HG03457 (cell line): ENCODE measurements at regions not wholly inside any gene's neighbourhood (a gene's known extent, or its start where the extent isn't known, plus 50 kb on each side); places are given as distances from the start of the nearest gene placed in this dataset.
"Not testable (repeated sequence)": the region's sequence is repeated elsewhere in the genome, so short reads cannot be mapped to it uniquely, and the experiment has no call there.

Experiments used
- ATAC-seq: cut with Tn5 transposase; IDR thresholded peaks from one replicate; pipeline ENCODE4 v1.9.1; 2021; ENCODE audit warnings: moderate number of reproducible peaks; ENCODE audit not compliant: unreplicated experiment

DNA sequence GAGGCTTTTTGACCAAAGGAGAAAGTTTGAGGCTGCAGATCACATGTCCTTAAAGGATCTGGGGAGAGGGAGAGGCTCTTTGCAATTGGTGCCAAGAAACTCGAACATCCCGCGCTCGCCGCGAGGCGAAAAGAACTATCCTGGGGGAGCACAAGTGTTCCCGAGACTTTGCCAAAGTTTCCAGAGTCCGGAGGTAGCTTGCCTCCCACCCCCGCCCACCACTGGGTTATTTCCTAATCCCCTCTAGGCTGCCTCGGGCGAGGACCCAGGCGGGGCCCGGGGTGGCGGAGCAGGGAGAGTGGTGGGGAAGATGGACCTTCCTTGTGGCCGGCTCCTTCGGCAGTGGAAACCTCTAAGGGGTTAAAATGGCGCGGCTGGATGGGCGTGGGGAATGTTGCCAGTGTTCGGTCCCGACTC lies 114.5 kb downstream of the KCNRG start:
- no peak for ATAC-seq

DNA sequence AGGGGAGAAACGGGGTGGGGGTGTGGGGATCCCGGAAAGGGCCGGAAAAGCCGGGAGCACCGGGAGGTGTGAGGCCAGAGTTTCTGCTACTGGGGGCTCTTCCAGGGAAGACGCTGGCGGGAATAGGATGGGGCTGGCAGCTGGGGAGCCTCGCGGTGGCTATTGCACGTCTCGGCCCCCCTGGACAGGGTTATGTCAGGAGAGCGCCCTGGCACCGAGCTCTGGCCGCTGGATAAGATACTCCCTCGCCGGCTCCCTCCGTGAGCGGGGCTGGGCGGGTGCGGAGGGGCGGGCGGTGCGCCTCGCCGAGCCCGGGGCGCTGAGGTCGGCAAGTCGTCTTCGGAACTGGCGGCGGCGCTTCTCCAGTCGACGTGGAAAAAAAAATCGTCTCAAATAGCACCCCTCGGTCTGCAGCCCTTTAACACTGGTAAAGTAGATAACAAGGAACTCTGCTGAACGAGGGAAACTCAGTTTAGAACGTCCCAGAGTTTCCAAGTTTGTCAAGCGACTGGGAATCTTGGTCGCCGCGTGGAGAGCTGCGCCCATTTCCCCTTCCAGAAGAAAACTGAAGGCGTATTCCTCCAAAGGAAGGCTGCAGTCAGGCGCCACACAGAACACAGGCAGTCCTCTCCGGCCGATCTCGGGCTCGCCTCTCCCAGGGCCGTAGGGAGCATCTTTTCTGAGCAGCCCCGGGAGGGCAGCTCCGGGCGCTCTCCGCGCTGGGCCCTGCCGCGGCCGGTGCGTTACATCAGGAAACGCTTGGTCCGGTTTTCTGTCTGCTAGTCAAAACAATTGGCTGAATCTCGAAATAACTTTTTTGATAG lies 115.1 kb downstream of the KCNRG start:
- ATAC-seq = no peak

DNA sequence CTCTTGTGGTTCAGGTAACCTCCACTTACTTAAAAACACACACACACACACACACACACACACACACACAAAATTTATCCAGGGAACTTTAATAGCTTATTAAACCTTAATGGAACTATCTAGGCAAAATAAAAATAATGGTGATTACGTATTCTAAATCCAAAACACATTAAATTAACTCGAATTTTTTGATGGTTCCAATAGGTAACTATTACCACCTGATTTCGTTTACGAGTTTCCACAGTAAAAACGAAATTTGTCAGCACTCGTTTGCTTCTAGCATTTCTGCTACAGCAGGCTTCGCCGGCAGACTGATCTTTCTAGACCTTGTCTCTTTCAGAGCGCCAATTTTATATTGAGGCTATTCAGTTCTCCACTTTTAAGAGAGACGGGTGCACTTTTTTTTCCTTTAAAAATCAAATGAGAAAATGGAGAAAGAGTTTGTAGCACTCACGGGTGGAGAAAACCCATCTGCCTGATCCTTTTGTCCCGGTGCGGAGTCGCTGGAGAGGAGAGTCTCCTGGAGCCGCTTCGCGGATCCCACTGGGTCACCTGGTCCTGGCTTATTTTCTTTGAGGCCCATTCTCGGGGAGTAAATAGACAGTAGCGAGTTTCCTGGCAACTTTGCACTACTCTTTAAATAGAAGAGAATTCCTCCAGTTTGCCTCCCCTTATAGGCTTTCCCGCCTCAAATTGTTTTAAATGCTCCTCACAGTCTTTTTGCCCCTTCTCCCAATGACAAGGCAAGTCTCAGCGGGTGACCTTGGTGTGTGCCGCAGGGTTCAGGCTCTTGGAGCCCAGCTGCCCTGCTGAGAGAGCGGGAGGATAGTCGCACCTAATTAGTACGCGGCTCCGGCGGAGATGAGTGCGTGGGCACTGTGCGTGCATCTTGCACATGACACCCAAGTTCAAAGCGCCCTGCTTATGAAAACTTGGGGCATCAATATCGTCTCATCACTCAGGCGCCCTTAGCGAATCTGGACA lies 117.0 kb downstream of the KCNRG start:
- ATAC-seq = no peak

DNA sequence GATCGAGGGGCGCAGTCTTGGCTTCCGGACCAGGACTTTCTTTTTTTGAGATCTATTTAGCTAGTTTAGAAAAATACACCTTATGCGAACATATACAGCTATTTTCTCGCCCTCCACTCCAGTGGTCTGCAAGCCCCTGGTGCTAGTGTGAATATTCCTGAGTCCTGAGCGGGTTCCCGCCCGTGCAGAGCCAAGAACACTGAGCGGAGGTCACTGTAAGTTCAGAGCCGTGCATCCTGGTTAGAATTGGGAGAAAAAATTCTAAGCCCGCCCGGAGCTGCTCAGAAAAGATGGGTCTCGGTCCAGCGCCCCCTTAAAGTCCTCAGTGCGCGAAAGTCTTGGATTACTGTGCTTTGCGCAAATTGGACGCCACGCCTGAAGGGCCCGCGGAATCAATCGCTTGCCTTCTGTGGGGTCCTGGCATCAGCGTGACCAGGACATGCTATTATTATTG lies 117.7 kb downstream of the KCNRG start:
- no peak for ATAC-seq

DNA sequence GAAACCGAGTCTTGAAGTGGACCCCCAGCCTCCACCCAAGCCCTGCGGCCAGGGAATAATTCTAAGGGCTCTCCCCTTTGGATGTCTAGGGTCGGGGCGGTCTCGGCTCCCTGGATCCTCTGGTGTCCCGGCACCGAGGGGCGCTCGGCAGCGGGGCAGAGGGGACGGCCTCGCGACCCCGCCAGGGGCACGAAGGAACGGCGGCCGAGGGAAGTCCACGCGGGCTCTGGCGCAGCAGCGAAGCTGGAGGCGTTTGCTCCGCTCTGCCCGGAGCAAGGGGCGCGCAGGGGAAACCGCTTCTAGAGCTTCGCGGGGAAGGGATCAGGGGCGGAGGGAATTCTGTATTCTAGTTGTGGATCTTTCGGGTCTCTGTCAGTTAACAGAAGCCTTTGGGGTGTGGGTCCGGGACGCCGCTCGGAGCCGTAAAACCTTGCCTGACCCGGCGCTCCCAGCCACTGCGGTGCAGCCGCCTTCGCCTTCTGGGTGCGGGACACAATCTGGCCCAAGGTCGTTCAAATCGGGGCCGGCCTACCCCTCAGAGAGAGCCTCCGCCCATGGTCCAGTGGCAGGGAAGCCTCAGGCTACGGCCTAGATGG lies 118.2 kb downstream of the KCNRG start:
- ATAC-seq = no peak

DNA sequence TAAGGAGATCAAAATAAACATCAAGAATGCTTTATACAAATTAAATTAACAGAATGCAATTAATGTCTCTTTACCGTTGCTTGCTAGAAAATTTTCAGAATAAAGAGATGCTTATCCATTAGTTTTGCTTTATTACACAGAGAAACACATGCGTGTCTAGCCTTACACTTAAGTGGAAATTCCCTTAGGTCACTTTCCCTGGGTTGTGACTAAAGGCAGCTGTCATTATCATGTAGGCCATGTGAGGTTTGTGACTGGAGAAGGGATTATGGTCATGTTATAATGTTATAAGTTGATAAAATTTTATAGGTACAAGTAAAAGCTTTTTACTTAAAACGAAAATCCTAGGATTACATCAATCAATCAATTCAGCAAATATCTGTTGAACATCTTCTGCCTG lies 121.0 kb downstream of the KCNRG start:
- no peak for ATAC-seq

DNA sequence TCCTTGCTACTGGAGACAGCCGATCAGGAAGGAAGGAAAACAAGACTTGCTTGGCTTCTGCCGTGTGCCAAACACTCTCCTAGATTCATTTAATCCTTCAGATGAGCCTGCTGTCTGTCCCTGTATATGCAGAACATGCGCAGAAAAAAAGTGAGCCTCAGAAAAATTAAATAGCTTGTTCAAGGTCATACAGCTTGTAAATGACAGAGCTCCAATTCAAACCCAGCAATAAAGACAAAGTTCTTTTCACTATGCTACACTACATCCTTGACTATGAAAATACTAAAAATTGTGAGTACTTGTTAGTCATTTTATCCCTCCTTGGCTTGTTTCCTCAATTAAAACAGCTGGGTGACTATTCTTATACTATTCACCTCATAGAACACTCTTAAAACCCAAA lies 121.4 kb downstream of the KCNRG start:
- ATAC-seq = no peak

DNA sequence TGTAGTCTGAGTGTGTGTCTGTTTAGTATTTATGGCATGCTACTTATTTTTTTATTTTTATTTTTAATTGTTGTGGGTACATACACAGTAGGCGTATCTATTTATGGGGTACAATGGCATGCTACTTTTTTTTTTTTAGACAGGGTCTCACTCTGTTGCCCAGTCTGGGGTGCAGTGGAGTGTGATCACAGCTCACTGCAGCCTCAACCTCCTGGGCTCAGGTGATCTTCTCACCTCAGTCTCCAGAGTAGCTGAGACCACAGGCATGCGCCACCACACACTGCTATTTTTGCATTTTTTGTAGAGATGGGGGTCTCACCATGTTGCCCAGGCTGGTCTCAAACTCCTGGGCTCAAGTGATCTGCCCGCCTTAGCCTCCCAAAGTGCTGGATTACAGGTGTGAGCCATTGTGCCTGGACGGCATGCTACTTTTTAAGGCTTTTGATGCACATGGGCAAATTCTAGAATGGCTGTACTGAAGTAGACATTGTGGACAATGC lies 124.2 kb downstream of the KCNRG start:
- not testable (repeated sequence) for ATAC-seq

DNA sequence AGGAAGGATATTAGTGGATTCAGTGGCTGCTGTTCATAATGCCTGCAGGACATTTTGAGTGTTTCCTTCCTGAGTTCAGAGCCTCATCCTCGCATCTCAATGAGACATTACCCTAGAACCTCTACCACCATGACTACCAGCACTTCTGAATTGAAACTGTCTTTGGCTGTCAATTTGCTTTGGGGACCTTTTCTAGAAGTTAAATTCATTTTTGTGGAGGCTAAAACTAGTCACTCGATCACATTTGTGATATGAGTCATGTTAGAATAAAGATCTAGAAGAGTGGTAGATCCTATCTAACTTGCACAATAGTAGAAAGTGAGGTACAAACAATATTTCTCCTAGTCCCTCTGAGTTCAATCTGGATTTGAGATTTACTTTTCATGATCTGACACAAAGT lies 124.9 kb downstream of the KCNRG start:
- ATAC-seq = no peak

DNA sequence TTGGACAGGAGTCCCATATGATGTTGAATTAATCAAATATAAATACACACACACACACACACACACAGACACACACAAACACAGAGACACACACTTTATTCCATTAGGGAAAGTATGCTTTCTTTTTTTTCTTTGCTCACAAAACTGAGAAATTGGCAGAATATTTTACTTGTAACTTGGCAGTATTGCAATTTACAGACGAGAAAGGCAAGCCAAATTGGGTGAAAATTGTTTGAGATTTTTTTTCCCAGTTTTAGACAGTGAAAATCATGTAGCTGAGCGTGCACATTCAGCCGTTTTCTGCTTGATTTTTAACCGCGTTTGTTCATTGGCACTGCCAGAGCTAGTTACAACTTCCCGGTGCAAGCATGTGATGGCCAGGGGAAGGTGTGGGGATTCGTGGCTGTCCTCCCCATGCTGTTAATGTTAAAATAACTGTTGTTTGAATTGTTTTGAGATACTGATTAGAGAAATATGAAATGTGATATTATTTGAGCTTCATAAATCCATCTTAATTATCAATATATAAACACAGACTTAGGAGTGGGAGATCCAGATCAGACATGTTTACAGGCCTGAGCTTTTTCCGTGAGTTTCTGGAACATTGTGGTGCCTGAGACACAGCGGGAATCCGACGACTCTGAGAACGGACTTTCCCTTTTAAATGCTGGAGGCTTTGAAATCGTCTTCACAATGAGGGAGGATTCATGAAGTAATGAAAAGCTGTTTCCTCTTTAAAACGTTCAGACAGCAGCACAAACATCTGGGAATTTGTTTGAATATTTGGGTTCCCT lies 125.5 kb downstream of the KCNRG start:
- no peak for ATAC-seq

DNA sequence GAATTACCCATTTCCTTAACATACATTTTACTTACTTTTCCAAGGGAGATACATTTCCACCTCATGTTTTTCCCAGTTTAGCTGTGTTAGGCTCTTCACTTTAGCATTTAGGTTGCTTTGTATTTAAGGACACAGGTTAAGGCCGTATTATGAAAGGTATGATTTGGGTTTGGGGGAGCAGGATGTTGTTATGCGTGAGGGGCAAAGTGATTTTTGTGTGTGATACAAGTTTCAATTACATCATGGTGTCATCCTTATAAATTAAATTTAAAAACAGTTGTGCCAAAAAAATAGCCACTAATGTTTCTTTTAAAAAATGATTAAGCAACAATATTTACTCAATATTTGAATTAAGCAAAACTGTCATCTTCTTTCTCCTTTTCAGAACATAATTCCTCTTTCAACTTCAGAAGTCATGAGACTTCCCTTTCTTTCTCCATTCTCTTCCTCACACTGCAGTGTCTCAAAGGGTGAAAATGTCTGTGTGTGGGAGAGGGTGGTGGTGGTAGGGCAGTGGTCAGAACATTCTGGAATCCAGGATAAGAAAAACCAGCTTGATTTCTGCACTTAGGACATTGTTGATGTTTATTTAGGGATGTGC lies 126.2 kb downstream of the KCNRG start:
- ATAC-seq = no peak

DNA sequence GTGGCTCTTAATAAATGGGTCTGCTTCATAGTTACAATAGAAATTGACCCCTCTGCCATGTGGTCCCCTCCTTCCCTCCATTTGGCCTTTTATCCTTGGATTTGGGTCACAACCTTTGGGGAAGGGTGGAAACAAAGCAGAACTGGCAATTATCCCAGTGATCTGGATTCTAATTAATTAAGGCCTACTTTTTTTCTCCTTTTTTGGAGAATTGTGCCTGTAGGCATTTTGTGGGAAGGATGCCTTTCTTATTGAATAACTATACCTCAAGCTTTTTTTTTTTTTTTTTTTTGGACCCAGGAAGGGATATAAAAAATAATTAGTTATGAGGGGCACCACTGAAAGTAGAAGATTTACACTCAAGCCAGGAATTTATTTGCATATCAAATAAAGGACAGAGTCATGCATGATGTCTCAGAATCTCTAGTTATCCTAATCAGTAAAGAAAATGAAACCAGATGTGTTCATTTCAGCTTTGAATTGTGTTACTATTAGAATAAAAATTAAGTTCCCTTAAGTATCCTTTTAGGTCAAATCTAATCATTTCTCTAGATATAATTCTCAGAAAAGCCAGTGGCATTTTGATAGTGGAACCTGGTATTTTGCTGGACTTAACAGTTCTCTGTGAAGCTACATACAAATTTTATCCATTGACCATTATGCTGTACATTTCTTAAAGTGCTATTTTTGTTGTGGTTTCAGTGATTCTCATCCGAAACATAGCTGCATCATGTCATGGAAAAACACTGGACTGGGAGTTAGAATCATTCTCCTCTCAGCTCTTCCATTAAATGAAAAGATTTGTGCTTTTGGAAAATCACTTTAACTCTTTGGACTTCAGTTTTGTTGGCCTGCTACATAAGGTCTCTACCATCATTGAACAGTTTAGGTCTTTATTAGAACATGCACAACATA lies 129.3 kb downstream of the KCNRG start:
- ATAC-seq = no peak

DNA sequence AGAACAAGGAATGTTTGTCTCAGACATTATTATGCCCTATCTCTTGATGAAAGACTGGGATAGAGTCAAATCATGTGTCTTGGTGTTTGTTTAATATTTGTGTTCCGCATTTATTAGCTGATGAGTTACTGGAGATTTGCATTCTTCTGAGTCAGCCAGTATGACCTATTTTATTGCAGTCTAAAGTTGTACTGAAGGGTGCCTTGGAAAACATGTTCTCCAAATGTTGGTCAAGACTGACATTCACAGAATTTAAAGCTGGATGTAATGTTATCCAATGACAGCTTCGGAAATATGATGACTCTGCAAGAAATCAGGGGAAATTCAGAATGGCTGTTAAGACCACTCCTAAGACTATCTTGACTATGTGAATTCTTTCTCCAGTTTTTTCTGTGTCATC lies 134.0 kb downstream of the KCNRG start:
- ATAC-seq = no peak

DNA sequence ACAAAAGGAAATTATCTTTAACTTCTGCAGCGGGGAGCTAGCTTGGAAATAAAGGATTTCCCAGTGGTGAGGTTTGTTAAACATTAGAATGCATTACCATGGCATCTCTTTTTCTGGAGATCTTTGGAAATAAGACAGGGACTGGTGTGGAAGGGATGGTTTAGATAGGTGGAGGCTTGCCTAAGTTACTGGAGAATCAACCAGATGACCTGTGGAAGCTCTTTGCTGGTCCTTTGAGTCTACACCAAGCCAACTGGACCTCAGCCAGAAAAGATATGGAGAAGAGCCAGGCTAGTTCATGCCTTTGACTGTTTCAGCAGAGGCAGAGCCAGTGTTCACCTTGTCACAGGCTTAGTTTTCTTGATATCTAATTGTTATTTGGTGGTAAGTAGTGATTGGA lies 134.7 kb downstream of the KCNRG start:
- ATAC-seq = no peak

DNA sequence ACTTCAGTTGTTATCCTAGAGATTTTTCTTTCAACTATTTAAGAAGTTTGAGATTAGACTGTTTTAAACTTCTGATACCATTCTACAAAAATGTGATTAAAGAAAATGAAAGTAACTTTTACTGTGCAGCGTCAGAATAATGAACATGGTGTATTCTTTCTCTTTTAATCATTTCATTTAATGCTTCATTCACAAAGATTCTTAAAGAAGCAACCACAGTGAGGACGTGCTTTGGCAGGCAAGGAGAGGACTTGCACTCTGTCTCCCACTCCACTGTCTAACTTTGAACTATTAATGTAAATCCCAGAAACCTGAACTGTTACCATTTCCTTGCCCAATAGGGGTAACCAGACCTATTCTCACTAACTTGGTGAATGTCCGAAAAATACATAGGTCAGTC lies 137.0 kb downstream of the KCNRG start:
- no peak for ATAC-seq

DNA sequence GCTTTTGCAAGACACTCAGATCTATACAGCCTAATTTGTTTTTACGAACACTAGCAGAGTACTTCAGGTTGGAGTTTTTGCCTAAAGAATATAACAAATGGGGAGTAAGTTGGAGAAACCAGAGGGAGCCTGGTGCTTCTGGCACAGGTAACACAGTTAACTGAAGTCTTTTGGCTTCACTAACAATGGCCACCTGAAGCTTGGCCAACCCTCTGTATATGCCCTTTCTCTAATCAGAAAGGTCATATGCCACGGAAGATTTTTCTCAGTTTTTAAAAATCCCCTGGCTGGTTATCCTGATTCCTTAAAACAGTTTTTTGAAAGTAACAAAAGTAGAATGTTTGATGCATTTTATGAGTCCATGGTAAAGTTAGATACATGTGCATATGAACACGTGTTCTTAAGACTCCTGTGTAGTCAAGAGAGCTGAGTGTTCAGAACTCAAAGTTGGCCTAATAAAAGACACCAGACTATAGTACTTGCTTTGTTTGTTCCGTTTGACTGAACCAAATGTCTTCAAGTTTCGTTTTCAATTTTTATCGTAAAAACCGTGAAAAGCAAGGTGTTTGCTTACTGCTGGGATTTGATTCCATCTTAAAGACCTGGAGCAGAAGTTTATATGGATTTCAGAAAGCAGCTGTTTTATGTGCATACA lies 137.5 kb downstream of the KCNRG start:
- ATAC-seq = no peak

DNA sequence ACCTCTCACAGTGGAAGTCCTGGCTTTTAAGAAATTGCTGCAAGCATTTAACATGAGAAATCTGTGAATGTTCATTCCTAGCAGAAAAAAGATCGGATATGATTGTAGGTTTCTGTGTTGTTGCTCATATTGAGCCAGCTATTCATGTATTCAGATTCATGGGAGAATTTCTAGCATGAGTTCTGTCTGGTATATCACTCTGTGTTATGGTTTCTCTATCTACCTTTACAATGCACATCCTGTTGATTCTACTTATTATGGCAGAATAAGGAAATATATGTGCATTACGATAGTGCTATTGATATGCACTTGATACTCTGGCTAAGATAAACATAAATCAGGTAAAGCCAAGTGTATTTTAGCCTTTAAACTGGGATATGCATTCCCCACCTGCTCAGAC lies 138.2 kb downstream of the KCNRG start:
- no peak for ATAC-seq

DNA sequence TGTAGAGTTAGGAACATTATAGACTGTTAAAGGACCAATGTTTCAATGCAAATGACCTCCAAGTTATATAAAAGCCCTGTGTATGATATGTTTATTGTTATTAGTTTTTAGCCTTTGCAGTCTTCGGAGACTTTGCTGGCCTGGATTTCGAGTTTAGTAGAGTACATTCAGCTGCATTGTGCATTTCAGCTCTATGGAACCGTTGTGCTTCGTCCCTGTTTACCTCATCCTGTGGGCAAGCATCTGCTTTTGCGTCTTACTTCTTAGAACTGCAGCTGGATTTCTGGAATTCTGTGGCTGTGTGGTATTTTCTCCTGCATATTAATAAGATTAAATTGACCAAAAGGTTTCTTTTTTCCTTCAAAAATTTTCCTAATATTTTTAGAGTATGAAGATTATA lies 138.6 kb downstream of the KCNRG start:
- ATAC-seq = no peak

DNA sequence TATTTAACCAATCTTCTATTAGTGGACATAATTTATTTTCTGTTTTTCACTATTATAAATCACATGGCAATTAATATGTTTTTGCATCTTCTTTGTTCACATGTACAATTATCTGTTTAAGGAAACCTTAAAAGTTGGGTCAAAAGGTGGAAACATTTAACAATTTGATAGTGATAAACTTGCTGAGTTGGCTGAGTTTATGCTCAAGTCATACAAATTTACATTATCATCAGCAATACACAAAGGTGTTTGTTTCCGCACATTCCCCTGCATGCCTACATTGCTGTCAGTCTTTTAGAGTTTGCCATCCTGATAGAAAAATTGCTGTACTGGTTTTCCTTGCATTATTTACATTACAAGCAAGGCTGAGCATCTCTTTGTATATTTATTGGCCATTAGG lies 139.5 kb downstream of the KCNRG start:
- ATAC-seq = no peak
